ENCODE measurements at regions not wholly inside any gene's neighbourhood (a gene's known extent, or its start where the extent isn't known, plus 50 kb on each side); places are given as distances from the start of the nearest gene placed in this dataset.
"Not testable (repeated sequence)": the region's sequence is repeated elsewhere in the genome, so short reads cannot be mapped to it uniquely, and the experiment has no call there.

DNA sequence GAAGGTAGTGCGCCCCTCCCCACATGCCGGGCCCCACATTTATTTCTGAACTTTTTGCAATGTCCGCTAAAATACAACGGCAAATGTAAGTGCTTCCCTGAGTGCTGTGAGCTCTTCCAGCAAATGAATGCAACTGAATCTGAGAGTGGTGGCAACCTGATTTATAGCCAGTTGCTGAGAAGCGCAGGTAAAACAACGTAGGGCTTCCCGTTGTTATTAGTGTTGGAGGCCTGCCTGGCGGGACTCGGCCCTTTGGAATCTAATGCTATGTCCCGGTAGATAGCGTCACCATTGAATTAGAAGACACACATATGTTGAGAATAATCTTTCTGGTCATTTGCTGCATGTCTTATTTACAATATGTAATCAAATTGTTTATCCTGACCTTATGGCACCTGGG, 302.7 kb downstream of the CWH43 start:
- CTCF ChIA-PET; H3K27ac ChIP-seq (ENCODE audit: low read depth, low read length); POLR2A ChIA-PET; DNase-seq (ENCODE audit: low read depth, low spot score); H3K27me3 ChIP-seq (ENCODE audit: control insufficient read depth, insufficient read depth, low read length); H3K4me3 ChIP-seq (ENCODE audit: low read depth, low read length): not testable (repeated sequence)
- H3K9me3 ChIP-seq (ENCODE audit: control insufficient read depth, insufficient read depth, low read length) = peaks cover 20% of the 10 kb centered on the region

DNA sequence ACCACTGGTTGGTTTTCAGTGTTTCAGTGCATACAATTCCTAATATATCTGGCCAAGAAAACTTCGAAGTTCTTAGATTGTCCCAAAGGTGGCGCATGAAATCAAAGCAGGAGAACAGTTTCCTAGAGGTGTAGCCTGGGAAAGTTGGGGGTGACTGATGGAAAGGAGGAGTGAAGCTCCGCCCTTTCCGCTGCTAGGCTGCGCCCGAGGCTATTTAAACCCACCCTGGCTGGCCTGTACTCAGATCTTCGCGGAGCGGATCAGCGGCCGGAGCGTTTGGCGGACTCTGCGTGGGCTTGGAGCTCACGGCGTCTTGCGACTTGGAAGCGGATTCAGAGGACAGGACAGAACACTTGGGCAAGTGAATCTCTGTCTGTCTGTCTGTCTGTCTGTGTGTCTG, 328.7 kb downstream of the CWH43 start:
- H3K4me3 ChIP-seq (ENCODE audit: low read depth, low read length) = not testable (repeated sequence)

DNA sequence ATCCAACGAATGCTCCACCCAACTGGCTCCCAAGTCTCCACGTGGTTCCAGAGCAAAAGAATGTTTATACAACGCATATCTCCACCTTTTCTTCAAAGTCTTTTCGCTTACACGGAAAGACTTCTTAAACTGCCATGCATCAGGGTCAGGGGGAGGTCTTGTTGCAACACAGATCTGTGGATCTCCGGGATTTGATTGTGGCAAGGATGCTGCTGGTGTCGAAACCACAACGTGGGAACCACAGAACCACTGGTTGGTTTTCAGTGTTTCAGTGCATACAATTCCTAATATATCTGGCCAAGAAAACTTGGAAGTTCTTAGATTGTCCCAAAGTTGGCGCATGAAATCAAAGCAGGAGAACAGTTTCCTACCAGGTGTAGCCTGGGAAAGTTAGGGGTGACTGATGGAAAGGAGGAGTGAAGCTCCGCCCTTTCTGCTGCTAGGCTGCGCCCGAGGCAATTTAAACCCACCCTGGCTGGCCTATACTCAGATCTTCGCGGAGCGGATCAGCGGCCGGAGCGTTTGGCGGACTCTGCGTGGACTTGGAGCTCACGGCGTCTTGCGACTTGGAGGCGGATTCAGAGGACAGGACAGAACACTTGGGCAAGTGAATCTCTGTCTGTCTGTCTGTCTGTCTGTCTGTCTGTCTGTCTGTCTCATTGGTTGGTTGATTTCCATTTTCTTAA, 334.8 kb downstream of the CWH43 start:
- POLR2A ChIA-PET; H3K27me3 ChIP-seq (ENCODE audit: control insufficient read depth, insufficient read depth, low read length); H3K27ac ChIP-seq (ENCODE audit: low read depth, low read length); CTCF ChIA-PET; DNase-seq (ENCODE audit: low read depth, low spot score); H3K4me3 ChIP-seq (ENCODE audit: low read depth, low read length): not testable (repeated sequence)
- peaks cover 29% of the 10 kb centered on the region for H3K9me3 ChIP-seq (ENCODE audit: control insufficient read depth, insufficient read depth, low read length)

More for the DNA sequence above, 328.7 kb downstream of the CWH43 start:
- peaks cover 10% of the 10 kb centered on the region for H3K9me3 ChIP-seq (ENCODE audit: control insufficient read depth, insufficient read depth, low read length)
- H3K27me3 ChIP-seq (ENCODE audit: control insufficient read depth, insufficient read depth, low read length); POLR2A ChIA-PET; H3K27ac ChIP-seq (ENCODE audit: low read depth, low read length); CTCF ChIA-PET; DNase-seq (ENCODE audit: low read depth, low spot score): not testable (repeated sequence)

DNA sequence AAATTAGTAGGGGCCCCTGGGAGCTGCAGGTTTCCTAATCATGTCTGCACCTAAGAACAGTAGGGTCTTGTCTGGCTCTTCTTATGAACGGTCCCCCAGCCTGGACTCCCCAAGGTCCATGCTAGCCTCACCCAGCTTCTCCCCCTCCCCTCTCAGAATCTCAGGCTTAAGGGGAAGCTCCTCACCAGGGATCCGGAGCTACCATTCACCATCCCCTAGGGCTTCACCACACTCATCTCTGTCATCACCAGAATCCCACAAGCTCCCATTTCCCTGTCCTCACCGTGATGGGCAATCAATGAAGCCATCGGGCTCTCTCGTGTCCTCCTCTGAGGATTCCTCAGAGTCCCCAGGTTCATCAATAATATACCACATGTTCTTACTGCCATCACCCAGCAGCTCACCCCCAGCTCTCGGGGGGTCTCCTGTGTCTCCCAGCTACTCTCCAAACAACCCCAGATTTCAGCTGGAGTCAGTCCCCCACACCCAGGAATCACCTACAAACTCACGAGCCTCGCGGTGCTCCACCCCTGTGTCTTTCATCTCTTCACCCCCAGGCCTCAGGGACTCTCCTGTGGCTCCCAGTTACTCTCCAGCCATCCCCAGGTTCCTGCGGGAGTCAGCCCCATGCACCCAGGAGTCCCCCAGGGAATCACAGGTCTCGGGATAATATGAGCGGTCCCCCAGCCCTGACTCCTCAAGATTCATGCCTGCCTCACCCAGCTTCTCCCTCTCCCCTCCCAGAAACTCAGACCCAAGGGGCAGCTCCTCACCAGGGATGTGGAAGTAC, 335.6 kb downstream of the CWH43 start:
- POLR2A ChIA-PET; CTCF ChIA-PET; H3K27me3 ChIP-seq (ENCODE audit: control insufficient read depth, insufficient read depth, low read length); DNase-seq (ENCODE audit: low read depth, low spot score); H3K27ac ChIP-seq (ENCODE audit: low read depth, low read length); H3K4me3 ChIP-seq (ENCODE audit: low read depth, low read length): not testable (repeated sequence)
- H3K9me3 ChIP-seq (ENCODE audit: control insufficient read depth, insufficient read depth, low read length) = peaks cover 29% of the 10 kb centered on the region

DNA sequence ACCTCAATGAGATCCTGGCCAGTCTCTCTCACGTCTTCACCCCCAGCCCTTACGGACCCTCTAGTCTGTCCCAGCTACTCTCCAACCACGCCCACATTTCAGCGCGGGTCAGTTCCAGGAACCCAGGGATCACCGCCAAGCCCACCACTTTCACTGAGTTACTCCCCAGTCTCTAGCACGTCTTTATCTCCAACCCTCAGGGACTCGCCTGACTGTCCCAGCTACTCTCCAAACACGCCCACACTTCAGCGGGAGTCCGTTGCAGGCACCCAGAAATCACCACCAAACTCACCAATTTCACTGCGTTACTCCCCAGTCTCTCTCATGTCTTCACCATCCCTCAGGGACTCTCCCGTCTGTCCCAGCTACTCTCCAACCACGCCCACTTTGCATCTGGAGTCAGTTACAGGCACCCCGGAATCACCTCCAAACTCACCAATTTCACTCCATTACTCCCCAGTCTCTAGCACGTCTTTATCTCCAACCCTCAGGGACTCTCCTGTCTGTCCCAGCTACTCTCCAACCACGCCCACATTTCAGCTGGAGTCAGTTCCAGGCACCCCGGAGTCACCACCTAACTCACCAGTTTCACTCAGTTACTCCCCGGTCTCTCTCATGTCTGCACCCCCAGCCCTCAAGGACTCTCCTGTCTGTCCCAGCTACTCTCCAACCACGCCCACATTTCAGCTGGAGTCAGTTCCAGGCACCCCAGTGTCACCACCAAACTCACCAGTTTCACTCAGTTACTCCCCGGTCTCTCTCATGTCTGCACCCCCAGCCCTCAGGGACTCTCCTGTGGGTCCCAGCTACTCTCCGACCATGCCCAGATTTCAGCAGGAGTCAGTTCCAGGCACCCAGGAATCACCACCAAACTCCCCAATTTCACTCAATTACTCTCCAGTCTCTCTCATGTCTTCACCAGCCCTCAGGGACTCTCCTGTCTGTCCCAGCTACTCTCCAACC, 336.8 kb downstream of the CWH43 start:
- DNase-seq (ENCODE audit: low read depth, low spot score); H3K27ac ChIP-seq (ENCODE audit: low read depth, low read length); H3K4me3 ChIP-seq (ENCODE audit: low read depth, low read length); POLR2A ChIA-PET; CTCF ChIA-PET; H3K27me3 ChIP-seq (ENCODE audit: control insufficient read depth, insufficient read depth, low read length): not testable (repeated sequence)
- H3K9me3 ChIP-seq (ENCODE audit: control insufficient read depth, insufficient read depth, low read length) = peaks cover 29% of the 10 kb centered on the region

DNA sequence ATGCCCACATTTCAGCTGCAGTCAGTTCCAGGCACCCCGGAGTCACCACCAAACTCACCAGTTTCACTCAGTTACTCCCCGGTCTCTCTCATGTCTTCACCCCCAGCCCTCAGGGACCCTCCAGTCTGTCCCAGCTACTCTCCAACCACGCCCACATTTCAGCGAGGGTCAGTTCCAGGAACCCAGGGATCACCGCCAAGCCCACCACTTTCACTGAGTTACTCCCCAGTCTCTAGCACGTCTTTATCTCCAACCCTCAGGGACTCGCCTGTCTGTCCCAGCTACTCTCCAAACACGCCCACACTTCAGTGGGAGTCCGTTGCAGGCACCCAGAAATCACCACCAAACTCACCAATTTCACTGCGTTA, 337.5 kb downstream of the CWH43 start:
- DNase-seq (ENCODE audit: low read depth, low spot score); H3K27me3 ChIP-seq (ENCODE audit: control insufficient read depth, insufficient read depth, low read length); CTCF ChIA-PET: not testable (repeated sequence)

More for the DNA sequence above, 337.5 kb downstream of the CWH43 start:
- H3K4me3 ChIP-seq (ENCODE audit: low read depth, low read length); H3K27ac ChIP-seq (ENCODE audit: low read depth, low read length); POLR2A ChIA-PET: not testable (repeated sequence)
- H3K9me3 ChIP-seq (ENCODE audit: control insufficient read depth, insufficient read depth, low read length) = peaks cover 29% of the 10 kb centered on the region

All from AG04450 (cell line).